H7 (cell line): ENCODE measurements at regions not wholly inside any gene's neighbourhood (a gene's known extent, or its start where the extent isn't known, plus 50 kb on each side); places are given as distances from the start of the nearest gene placed in this dataset.

Experiments
- DNase-seq: peaks from one replicate; pipeline ENCODE4 v3.0.0; 2012
- H3K27me3 ChIP-seq: 2 replicates; pipeline ENCODE4 v1.6.0; 2011; ENCODE audit warnings: mild to moderate bottlenecking, low read length; ENCODE audit not compliant: control insufficient read depth, insufficient read depth
- H3K36me3 ChIP-seq: replicated peaks from 2 replicates; pipeline ENCODE4 v1.5.1; 2011; ENCODE audit warnings: low read length; ENCODE audit not compliant: control insufficient read depth, insufficient read depth
- H3K4me3 ChIP-seq: 2 replicates; pipeline ENCODE4 v1.5.1; 2011; ENCODE audit warnings: low read depth, mild to moderate bottlenecking, control low read depth, low read length, moderate library complexity; ENCODE audit not compliant: insufficient read depth

DNA sequence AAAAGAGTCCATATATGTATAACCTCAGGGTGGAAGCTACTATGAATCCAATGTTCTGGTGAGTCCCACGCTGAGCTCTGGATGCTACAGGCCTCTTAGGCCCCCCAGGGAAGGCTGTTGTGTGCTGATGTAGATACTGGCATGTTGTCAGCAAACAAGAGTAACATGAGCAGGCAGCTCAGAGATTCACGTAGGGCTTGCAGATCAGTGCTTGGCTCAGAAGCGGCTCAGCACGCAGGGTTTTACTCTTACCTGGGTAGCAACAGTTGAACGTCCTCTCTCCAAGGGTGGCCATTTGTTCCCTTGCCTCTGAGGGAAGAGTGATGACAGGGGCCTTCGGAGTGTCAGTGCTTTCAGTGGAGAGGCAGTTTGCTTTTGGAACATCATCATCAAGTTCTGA, 93.4 kb downstream of the ZFP64 start:
- DNase-seq: no peak

DNA sequence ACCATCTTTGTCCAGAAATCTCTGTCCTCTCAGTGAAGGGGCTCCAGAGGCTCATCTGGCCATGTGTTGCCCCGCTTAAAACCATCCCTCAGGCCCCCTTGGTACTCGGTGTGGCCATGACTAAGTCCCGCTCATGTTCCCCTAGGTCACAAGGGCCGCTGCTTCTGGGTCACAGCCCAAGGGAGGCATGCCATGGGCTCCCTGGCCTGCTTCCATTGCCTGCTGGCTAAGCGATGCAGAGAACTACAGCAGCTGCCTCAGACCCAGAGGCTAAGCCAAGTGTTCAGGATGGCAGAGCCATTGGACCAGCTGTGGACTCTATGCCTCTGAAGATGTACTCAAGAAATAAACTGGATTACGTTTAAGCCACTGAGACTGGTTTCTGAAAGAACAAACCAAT, 95.5 kb downstream of the ZFP64 start:
- DNase-seq: no peak
- H3K36me3 ChIP-seq: no peaks in the 10 kb centered on the region; the same call in none of the 2 replicates
- H3K27me3 ChIP-seq: peaks cover 12% of the 10 kb centered on the region
- no peak overlapping the region for H3K4me3 ChIP-seq

More for the DNA sequence above, 93.4 kb downstream of the ZFP64 start:
- Histone ChIP-seq H3K27me3 (peaks cover 30% of the 10 kb centered on the region), H3K4me3 (no peak overlapping the region), H3K36me3 (no peaks in the 10 kb centered on the region; the same call in none of the 2 replicates)

GRCh38 chr20:52094693-52095092, 96.9 kb downstream of the ZFP64 start:
- Histone ChIP-seq H3K36me3 (no peaks in the 10 kb centered on the region; the same call in none of the 2 replicates), H3K4me3 (no peak overlapping the region), H3K27me3 (peaks cover 4% of the 10 kb centered on the region)
- no peak for DNase-seq

GRCh38 chr20:52093575-52093974, 98.0 kb downstream of the ZFP64 start:
- no peak overlapping the region for H3K4me3 ChIP-seq
- no peak for DNase-seq
- no peaks in the 10 kb centered on the region for H3K27me3 ChIP-seq
- no peaks in the 10 kb centered on the region; the same call in none of the 2 replicates for H3K36me3 ChIP-seq

- DNase-seq: no peak
Measured at GRCh38 chr20:52090035-52090434, 101.5 kb downstream of the ZFP64 start.

GRCh38 chr20:52087471-52087870, 104.1 kb downstream of the ZFP64 start:
- no peak overlapping the region for H3K4me3 ChIP-seq
- DNase-seq: no peak
- no peaks in the 10 kb centered on the region for H3K27me3 ChIP-seq
- peaks cover 2% of the 10 kb centered on the region for H3K36me3 ChIP-seq

More at GRCh38 chr20:52090035-52090434, 101.5 kb downstream of the ZFP64 start:
- no peak overlapping the region for H3K4me3 ChIP-seq
- H3K27me3 ChIP-seq: no peaks in the 10 kb centered on the region
- peaks cover 2% of the 10 kb centered on the region; the same call in 1 of the 2 replicates for H3K36me3 ChIP-seq

DNA sequence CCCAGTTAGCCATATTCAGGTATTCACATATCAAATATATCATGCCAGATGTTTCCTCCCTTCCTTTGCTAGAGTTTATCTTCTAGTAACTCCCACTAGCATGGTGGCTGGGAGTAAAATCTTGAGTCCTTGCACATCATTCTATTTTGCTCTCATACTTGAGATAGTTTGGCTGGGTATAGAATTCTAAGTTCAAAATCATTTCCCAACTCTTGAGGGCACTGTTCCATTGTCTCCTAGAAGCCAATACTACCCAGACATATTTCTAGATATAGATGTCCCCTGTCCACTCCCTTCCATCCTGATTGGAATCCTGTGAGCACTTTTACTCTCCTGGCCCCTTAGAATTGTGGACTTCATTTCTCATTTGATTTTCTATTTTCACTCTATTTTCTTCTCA, 104.7 kb downstream of the ZFP64 start:
- Histone ChIP-seq H3K36me3 (peaks cover 2% of the 10 kb centered on the region), H3K27me3 (no peaks in the 10 kb centered on the region), H3K4me3 (no peak overlapping the region)
- DNase-seq: no peak

DNA sequence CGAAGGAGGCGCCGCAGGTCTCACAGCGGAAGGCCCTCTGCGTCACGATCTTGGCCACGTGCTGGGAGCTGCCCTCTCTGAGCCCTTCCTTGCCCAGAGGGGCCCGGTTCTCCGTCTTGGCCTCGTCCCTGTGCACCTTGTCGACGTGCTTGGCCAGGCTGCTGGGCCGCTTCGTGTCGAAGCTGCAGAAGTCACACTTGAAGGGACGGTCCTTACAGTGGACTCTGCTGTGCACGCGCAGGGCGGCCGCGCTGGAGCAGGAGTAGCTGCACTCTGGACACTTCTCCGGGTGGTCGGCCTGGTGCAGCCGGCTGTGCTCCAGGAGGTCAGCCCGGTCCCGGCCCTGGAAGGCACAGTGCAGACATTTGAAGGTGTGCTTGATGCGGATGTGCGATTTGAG, 106.9 kb downstream of the ZFP64 start:
- DNase-seq: no peak
- Histone ChIP-seq H3K36me3 (peaks cover 2% of the 10 kb centered on the region), H3K27me3 (no peaks in the 10 kb centered on the region), H3K4me3 (no peak overlapping the region)

DNA sequence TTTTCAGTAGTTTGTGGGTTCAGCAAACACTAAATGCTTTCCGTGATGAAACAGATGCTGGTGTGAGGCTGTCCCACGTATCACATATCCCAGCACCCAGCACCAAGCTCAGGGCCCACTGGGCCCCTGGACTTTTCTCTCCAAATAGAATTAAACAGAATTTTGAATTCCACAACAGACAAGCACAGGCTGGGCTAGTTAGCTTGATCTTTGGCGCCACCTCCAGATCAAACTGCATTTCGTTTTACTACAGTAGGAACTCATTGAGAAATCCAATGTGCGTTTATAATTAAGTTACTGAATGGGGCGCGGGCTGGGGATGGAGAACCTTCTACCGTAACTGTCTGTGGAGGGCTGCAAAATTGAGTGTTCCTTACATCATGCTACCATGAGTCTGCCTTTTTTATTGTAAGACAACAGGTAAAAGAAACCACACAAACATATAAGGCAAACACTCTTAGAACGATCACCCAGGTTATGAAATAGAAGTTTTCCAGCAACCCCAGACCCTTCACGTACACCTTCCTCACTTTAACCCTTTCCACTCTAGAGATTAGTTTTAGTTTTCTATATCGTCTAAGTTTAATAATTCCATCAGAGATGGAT, 107.8 kb downstream of the ZFP64 start:
- peak; percentile 81 for DNase-seq
- H3K27me3 ChIP-seq: no peaks in the 10 kb centered on the region
- H3K4me3 ChIP-seq: no peak overlapping the region
- H3K36me3 ChIP-seq: peaks cover 2% of the 10 kb centered on the region

GRCh38 chr20:52082612-52083011, 109.0 kb downstream of the ZFP64 start:
- DNase-seq: no peak
- no peak overlapping the region for H3K4me3 ChIP-seq

GRCh38 chr20:52081791-52082190, 109.8 kb downstream of the ZFP64 start:
- no peaks in the 10 kb centered on the region; the same call in none of the 2 replicates for H3K36me3 ChIP-seq
- no peak for DNase-seq
- no peak overlapping the region for H3K4me3 ChIP-seq
- no peaks in the 10 kb centered on the region for H3K27me3 ChIP-seq

More at GRCh38 chr20:52082612-52083011, 109.0 kb downstream of the ZFP64 start:
- H3K27me3 ChIP-seq: no peaks in the 10 kb centered on the region
- no peaks in the 10 kb centered on the region; the same call in none of the 2 replicates for H3K36me3 ChIP-seq

DNA sequence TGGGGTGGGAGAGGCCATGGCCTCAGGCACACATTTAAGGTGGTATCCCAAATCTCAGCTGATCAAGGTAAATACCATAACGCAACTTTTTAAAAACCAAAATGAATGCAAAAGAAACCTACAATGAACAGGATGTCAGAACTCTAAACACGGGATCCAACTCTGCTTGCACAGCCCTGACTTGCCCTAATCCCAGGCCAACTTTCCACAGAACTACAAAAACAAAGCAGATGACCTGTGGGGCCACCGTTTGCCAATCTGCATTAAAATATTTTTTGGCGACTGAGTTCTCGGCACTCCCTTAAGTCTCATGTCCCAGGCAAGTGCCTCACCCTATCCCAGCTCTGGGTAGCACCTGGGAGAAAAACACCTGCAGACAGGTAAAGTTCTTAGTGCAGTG, 110.5 kb downstream of the ZFP64 start:
- no peaks in the 10 kb centered on the region for H3K27me3 ChIP-seq
- no peaks in the 10 kb centered on the region; the same call in none of the 2 replicates for H3K36me3 ChIP-seq
- H3K4me3 ChIP-seq: no peak overlapping the region
- no peak for DNase-seq

DNA sequence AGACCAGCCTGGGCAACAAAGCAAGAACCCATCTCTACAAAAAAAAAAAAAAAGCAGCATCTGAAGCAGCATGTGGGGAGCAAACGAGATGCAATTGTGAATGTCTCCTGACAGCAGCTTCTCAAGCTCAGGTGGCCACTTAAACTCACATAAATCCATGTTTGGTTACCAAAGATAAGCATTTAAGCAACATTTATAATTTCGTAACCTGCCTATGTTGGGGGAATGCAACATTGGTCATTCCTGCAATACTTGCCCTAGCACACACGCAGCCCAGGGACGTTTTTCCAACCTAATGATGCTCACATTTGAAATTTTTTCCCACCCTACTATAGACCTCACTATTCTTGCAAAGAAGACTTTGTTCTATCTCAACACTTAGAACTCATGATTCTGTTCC, 113.3 kb downstream of the ZFP64 start:
- H3K27me3 ChIP-seq: no peaks in the 10 kb centered on the region
- DNase-seq: no peak
- H3K36me3 ChIP-seq: no peaks in the 10 kb centered on the region
- no peak overlapping the region for H3K4me3 ChIP-seq

- no peak for DNase-seq
- Histone ChIP-seq H3K27me3 (no peaks in the 10 kb centered on the region), H3K36me3 (no peaks in the 10 kb centered on the region), H3K4me3 (no peak overlapping the region)
Measured at GRCh38 chr20:52076164-52076563, 115.4 kb downstream of the ZFP64 start.

- DNase-seq: no peak
- no peak overlapping the region for H3K4me3 ChIP-seq
- H3K36me3 ChIP-seq: no peaks in the 10 kb centered on the region
- no peaks in the 10 kb centered on the region for H3K27me3 ChIP-seq
Measured at GRCh38 chr20:52075400-52075799, 116.2 kb downstream of the ZFP64 start.

DNA sequence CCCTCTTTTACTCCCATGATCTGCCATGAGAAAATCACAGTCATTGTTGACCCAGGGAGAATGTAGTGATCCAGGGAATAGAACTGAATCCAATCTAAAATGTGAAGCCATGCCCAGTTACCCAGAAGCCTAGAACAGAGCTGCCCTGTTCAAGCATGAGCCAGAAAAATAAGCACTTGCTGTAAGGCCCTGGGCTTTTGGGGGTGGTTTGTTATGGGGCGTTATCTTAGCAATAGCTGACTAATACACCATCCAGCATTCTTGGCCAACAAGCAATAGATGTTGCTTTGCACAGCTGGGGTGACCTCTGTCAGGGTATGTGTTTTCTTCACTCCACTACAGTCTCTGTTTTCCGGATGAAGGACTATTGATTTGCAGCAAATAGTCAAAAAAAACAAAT, 120.4 kb downstream of the ZFP64 start:
- H3K36me3 ChIP-seq: no peaks in the 10 kb centered on the region
- DNase-seq: no peak
- H3K4me3 ChIP-seq: no peak overlapping the region
- H3K27me3 ChIP-seq: no peaks in the 10 kb centered on the region
